ENCODE measurements at regions not wholly inside any gene's neighbourhood (a gene's known extent, or its start where the extent isn't known, plus 50 kb on each side); places are given as distances from the start of the nearest gene placed in this dataset.
A peak's percentile ranks its signal among the peaks of the same experiment; 100 is the strongest.
"Not testable (repeated sequence)": the region's sequence is repeated elsewhere in the genome, so short reads cannot be mapped to it uniquely, and the experiment has no call there.

DNA sequence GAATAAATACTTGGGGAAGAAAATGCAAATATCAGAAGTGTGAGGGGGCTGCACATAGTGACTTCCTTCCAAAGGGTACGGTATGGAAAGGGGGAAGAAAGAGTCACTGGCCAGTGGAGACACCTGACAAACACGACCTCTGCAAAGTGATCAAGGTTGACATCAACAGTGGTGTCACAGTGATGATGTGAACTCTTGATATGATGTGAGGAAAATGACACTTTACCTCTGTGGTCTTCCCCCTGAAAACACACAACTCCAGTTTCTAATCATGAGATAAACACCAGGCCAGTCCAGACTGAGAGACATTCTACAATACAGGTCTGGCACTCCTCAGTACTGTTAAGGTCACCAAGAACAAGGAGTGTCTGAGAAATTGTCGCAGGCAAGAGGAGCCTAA, 169.7 kb downstream of the BUB3 start:
- DNase-seq: no peak

DNA sequence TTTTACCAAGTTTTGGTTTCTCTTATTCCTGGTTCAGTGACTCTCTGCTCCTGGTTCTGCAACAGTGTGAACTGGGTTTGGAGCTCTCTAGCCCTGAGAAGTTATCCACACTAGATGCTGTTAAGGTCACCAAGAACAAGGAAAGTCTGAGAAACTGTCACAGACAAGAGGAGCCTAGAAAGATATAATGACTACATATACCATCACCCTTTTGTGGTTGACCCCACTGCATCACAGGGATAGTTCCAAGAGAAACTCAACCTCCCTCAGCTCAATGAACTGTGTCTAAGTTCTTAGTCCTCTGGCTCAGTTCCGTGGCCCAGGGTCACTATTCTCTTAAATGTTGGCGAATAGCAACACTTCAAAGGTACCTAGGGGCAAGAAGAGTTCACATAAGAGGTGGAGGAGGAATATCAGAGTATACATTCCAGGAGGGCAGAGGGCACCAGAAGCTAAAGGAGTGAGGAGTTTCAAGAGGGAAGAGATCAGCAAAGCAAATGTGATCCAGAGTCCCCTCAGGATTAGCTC, 171.5 kb downstream of the BUB3 start:
- DNase-seq: no peak

DNA sequence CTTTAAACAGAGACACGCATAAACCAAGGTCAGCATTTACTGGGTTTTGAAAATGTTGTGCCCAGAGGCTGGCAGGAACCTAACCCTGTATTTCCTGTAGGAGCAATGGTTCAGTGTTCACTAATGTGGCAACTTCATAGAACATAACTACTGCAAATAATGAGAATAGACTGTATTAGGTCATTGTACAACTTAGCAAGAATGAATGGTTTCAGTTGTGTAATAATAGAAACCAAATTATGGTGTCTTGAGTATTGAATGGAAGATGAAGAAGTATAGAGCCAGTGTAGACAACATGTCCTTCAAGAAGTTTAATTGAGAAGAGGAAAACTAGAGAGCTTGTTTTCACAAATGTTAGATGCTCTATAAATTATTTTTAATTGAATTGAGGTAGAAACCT, 172.5 kb downstream of the BUB3 start:
- no peak for DNase-seq

DNA sequence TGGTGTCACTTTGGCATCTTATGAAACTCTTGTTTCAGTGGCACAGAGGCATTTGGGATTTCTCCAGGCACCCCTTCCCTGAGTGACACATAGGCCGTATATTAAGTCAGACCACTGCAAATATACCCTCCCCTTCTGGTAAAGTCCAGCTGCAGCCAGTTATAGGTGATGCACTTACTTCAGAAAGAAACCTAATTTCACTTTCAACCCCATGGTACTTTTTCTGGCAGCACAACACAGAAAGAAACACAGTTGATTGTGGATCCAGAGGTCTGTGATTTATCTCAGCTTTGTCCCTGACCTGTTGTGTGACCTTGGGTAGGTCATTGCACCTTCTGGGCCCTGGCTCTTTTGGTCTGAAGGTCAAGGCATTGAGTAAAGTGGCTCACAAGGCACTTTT, 173.2 kb downstream of the BUB3 start:
- DNase-seq: no peak

DNA sequence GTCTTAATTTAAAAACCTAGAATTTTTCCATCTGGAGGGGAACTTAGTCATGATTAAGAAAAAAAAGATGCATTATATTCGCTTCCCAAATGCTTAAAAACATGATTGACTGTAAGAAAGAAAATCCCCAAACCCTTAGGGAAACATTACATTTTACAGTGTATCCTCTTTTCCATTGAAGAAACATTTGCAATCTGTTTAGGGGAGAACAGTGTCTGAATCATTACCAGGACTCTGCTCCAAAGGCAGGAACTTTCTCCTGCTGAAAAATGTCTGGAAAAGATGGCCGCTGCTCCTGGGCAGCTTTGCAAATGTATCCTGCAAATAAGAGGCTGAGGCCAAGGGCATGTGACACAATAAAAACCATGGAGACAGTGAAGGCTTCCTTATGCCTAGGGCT, 173.7 kb downstream of the BUB3 start:
- DNase-seq: no peak

DNA sequence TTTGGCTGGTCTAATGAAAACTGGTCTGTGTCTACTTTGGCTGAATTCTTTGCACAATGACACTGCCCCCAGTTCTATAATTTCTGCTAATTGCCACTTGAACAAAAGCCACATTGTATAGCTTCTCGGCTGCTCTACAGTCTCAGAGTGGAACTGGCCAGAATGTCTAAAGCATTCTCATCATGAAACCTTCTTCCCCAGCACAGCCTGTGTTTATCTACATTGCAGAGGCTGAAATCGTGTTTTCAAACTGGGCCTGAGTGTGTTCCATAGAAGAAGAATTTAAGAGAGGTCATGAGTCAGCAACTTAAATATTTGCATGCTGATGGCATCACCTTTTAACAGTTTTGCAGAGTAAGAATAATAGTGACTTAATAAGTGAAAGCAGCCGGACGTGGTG, 177.2 kb downstream of the BUB3 start:
- DNase-seq: no peak

DNA sequence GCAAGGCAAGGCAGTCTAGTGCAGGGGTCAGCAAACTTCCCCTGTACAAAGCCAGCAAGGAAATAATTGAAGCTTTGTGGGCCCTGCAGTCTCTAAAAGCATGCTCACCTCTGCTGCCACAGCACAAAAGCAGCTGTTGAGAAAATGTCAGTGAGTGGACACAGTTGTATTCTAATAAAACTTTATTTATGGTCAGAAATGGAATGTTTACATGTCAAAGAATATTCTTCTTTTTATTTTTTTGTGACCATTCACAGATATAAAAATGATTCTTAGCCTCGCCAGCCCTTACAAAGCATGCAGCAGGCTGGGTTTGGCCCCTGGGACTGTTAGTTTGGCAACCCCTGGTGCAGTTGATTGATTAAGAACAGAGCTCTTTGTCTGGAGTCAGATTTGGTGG, 192.4 kb downstream of the BUB3 start:
- no peak for DNase-seq

DNA sequence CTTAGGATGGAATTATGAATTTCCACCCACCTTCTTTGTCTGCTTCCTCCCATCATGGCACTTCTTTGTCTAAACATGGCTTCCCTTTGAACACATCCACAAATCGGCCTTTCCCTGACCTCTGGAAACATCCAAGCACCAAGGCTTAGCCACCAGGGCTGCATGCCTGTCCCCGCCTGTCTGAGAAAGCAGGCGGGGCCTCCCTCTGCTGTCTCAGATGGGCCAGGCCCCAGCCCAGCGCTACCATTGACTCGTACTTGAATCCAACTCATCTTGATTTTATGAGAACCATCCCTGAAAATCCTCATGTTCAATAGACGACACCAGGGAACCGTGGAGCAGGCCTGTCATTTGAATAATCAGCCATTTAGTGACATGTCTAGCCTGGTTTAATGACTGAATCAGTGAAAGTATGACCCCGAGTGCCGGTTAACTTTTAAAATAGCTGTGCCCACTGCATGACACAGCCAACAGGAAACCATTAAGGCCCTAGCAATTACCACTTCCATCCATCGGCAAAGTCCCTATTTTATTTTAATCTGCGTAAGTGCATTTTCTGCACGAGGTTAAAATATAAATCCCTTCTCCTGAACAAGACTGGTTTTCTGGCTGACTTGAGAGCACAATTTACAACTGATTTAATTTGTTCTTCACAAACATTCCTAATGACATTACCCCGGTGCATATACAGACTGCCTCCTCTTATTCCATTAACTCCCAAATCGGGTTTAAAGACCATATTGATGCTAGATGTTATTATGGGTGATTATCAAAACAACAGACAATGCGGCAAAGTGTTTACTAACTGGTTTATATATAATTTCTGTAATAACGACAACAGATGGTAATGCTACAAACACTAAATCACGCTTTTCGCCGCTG, 194.7 kb downstream of the BUB3 start:
- DNase-seq: no peak

DNA sequence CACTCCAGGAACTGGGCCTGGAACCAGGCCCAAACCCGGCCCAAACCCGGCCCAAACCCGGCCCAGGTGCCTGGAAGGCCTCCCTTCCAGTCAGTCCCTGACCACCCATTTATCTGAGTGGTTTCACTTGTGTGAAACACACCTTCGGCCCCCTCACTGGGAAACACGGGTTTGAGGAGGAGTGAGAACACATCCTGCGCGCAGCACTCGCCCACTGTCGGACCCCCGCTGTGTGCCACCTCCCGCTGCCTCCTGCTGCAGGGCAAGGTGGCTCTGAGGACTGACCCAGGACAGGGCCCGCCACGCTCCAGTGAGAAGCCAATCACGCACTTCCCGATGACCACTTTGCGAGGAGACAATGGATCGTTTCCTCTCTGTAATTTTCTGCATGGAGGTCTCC, 197.5 kb downstream of the BUB3 start:
- no peak for DNase-seq

DNA sequence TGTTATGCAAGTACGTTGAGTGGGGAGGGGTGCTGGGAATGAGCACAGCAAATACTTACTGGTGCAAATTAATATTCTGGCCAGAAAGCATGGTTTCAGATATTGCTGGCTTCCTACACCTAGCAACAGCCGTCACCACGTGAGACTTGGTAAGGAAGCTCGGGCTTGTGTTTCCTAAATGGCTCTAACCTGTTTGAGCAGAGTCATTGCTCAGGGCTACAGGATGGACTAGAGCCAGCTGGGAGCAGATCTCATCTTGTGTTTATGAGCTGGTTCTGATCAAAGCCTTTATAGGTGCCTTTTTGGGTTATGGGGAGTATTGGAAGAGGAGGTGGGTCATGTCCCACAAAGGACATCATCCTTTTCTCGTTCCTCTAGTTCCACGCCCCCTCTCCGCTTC, 200.3 kb downstream of the BUB3 start:
- no peak for DNase-seq

DNA sequence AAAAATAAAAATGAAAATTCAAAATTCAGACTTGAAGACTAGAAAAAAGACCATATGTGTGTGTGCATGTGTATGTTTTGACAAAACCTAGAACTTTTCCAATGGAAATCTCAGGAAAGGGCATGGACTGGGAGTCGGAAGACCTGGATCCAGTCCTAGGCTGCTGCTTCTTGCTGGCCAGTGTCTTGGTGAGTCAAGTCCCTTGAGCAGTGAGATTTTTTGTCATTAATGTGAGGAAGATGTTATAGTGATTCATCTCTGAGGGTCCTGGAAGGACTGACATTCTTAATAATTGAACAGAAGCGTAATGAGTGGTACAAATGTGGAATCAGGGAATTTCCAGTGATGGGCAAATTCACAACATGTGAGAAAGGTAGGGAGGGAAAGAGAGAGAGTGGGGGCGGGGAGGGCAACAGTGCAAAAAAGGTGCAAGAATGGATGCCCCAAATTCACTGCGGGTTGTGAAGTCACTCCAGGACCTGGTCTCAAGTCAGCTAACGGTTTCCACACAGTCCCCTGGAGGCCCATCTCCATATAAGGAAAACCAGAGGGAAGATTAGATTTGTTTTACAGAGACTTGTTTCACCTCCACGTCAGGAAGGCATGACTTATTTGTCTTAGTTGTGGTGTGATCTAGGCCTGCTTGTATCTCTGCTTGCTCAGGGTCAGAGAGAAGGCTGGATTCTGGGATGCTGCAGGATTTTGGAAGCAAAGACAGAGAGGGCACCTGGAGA, 201.7 kb downstream of the BUB3 start:
- no peak for DNase-seq

DNA sequence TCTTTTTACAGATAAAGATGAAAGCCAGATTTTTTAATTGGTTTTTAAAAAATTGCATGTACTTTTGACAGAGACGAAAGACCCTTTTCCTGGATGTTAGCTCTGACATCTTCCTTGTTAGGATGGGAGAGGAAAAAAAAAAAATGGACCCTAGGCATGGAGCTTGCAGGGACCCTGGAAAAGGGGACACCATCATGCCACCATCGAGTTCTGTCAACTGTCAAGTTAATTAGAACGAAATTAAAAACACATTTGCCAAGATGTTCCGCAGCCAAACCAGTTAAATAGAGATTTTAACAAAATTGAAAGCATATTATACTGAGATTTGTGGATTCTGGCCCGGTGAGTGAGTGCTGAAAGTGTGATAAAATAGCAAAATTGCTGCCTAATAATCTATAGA, 202.6 kb downstream of the BUB3 start:
- no peak for DNase-seq

DNA sequence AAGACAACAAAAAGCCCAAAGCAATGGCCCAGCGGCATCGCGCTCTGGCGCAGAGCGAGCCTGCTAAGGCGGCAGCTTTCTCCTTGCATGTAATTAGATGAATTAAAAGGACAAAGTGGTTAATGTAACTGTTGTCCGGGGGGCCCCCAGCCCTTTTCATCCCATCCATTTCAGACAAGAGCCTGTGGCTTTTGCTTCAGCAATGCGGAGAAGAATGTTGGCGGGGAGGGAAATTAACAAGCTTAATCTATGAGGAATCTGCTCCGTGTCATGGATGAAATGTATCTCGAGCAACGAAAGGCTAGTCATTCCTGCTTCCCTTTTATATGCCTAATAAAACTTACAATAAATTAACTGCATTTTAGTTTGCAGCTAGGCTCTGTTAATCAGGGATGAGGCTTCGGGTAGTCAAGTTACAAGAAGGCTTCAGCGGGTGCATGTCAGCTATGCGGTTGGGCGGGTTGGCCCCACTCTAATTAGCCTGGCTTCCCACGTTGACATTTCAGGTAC, 203.3 kb downstream of the BUB3 start:
- DNase-seq: no peak

DNA sequence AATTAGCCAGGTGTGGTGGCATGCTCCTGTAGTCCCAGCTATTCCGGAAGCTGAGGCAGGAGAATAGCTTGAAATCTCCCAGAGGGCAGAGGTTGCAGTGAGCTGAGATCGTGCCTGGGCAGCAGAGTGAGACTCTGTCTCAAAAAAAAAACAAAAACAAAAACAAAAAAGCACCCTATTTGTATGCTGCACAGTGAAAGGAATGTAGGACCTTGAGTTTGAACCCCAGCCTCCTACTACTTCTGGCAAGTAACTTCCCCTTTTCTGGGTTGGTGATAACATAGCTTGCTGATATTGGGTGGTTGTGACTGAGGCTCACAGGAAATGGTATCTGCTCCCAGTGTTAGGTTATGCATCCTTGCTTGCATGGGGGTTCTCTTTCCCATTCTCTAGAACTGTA, 205.3 kb downstream of the BUB3 start:
- no peak for DNase-seq

DNA sequence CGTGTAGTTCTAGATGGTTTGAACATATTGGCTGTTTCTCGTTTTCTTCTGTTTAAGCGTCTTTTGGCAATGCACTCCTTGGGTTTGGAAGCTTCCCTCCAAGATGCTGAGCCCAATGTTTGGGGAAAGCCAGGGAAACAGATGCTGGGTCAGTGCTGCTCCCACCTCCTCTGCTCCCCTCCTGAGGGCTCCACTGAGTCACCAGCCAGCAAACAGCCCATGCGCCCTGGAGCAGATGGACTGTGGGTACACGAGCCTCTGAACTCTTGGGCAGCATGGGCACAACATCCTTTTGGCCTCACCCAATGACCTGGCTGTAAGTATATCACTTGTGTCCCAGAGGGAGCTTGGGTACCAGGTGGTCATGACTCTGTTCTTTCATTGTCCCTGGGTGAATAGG, 207.6 kb downstream of the BUB3 start:
- DNase-seq: no peak

DNA sequence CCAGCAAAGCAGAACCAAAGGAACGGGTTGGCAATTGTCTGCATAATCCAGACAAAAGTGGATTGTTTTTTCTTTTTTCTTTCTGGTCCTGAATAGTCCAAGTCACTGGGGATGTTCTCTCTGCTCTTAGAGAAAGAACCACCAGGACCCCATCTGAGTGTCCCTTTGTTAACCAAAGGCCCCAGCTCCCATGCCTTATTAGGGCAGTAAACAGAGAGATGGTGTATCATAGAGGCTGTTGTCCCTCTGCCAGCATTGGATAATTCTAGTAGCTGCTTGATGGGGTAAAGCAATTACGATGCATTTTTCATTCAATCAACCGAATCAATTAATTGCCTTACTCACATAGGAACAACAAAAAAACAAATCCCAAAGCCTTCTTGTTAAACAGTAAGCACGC, 213.0 kb downstream of the BUB3 start:
- no peak for DNase-seq

DNA sequence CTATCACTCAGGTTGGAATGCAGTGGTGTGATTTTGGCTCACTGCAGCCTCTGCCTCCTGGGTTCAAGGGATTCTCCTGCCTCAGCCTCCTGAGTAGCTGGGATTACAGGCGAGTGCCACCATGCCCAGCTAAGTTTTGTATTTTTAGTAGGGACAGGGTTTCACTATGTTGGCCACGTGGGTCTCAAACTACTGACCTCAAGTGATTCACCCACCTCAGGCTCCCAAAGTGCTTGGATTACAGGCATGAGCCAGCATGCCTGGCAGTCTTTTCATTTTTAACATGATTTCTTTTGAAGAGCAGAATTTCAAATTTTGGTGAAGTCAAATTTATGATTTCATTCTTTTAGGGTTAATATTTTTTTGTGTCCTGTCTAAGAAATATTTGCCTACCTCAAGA, 217.4 kb downstream of the BUB3 start:
- not testable (repeated sequence) for DNase-seq

DNA sequence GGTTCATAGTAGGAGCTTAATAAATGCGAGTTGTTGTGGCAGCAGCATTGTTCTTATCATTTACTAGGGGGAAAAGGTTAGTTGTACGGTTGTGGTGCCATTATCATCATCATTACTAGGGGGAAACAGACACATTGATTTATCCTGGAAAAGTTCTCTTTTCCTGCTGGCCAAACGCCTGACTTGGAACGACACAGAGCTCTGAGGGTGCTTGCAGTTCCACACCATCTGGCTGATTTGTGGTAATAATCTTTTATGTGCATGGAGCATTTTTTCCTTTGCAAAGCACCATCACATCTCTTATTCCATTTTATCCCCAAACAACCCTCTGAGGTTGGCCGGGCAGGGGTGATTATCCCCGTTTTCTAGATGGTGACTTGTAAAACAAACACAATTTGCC, 219.4 kb downstream of the BUB3 start:
- no peak for DNase-seq

DNA sequence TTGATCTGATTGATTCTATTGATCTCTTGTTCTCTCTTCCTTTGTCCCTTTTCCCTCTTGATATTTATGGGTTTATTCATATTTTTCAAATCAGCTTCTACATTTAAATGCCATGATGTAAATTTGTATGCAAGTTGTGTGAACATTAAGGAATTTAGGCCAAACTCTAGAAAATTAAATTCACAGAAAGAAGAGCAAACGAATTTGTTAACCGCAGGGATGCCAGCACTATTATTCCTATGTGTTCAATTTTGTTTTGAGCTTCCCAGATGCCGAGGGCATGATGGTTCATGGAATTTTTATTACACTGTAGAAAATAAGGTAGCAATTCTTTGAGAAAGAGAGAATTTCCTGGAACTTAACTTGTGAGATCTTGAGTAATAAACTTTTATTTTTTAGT, 220.9 kb downstream of the BUB3 start:
- no peak for DNase-seq

DNA sequence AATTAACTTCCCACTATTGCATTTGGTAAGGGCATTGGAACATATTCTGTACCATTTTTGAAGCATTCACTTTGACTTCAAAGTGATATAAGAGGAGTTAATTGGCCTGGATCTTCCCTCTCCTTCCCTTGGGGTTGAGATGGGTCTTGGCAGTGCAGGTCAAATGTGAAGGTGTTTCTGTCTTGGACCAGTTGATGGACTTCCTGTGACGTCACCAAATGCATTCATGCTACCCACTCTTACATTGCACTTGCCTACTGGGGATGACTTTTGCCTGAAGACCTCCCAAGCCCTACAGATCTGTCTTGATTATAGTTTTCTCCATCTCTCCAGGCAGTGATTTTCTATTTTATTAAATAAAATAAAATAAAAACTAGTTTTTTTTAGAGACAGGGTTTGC, 221.5 kb downstream of the BUB3 start:
- DNase-seq: no peak

DNA sequence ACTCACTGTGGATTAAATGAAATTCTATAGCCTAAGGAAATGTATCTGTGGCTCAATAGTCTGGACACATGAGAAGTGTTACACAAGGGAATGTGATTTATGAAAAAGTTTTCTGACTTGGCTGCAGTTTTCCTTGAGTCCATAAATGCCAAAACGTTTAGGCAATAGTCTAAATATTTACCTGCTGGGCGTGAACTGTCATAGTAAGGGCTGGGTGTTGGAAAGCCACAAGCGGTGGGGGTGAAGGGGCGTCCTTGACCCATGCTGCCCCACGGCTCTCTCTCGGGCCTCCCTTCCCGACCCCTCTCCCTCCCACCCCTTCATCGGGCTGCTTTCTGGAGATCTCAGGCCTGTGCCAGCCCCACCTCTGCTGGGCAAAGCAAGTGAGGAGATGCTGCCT, 223.7 kb downstream of the BUB3 start:
- DNase-seq: no peak

DNA sequence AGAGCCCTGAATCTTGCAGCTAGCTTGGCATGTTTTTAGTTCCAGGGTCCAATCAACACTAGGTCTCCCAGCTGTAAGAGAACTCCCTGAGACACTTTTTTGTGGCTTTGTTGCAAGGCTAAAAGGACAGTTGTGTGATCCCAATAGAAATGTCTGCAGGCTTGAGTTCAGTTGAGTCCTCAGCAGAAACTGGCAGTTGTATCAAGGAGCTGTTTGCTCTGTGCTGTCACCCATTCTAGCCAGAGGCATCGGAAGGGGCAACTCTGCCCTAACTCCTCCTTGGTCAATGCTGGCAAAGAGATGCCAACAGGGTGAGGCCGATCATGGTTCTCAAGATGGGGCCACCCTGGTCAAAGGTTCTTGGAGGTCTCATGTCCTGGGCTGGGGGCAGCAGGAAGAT, 224.1 kb downstream of the BUB3 start:
- DNase-seq: no peak

DNA sequence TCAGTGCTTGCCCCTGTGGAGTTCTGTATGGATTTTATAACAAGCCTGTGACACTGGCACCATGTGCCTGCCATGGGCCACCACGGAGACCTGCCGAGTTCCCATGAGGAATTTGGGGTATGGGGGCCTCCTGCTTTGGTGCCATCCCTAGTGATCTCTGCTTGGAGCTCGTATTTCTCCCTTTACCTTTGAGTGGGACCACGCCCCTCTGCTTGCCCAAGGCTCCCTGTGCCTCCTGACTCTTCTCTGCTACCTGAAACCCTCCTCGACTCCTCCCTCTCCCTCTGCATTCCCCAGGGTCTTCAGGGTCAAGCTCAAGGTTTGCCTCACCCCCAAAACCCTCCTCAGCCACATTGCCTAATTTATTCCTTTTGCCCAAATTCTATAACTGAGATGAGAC, 225.0 kb downstream of the BUB3 start:
- no peak for DNase-seq

DNA sequence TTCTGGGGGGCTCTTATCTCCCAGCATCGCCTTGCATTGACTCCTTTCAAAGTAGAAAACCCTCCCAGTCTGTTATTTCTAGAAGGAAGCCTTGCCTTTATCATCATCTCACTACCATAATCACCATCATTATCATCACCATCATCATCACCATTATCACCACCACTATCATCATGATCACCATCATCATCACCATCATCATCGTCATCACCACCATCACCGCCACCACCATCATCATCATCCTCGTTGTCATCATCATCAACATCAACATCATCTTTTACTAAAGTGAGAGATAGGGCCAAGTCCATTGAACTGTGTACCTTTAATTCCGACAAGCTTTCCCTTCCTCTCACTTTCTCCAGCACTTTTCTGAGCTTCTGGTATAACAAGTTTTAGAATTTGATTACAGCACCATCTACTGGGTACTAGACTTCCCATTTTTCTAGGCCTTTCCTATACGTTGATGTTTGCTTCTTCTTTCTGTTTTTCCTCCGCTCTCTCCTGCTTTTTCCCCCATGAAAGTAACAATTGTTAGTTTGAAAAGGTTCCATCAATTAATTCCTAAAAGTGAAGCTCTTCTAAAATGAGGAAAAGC, 226.4 kb downstream of the BUB3 start:
- peak in 1 of 2 donors; percentile 7 for DNase-seq

Data from CD4-positive, alpha-beta T cell treated with Interleukin-4 for 1 hour (primary cell).